HG03354 (cell line): ENCODE measurements at regions not wholly inside any gene's neighbourhood (a gene's known extent, or its start where the extent isn't known, plus 50 kb on each side); places are given as distances from the start of the nearest gene placed in this dataset.

Experiments used
- ATAC-seq: cut with Tn5 transposase; IDR thresholded peaks from one replicate; pipeline ENCODE4 v1.9.1; 2021; ENCODE audit warnings: mild to moderate bottlenecking; ENCODE audit not compliant: unreplicated experiment, poor library complexity, severe bottlenecking

DNA sequence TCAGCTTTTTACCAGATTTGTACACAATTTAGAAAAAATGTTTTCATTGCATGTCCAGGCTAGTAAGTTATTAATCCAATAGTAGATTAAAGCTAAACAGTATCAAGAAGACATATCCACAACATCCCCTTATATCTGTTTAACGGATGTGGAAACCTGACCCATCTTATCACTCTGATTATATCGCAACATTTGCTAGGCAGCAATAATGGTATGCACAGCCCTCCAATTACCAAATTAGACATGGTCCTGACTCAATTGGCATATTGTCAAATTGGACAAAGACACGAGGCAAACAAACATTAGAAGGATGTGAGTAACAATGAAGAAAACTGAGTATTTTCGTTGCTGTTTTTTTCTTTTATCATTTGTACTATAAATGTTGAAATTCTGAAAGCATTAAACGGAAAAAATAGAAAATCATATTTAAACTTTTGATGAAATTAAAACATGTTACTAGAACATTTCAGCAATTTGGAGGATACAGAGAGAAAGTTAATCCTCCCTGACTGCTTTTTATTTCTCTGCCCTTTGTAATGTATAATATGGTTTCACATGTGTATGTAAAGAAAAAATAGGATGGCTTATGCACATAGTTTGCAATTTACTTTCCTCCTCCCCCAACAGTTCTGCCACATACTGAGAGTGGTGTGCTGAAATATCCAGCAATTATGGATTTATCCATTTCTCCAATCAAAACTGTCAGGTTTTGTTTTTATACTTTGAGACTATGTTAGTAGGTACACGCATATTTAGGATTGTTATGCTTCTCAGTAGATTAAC is 633.7 kb downstream of the ZIC1 start:
- no peak for ATAC-seq

DNA sequence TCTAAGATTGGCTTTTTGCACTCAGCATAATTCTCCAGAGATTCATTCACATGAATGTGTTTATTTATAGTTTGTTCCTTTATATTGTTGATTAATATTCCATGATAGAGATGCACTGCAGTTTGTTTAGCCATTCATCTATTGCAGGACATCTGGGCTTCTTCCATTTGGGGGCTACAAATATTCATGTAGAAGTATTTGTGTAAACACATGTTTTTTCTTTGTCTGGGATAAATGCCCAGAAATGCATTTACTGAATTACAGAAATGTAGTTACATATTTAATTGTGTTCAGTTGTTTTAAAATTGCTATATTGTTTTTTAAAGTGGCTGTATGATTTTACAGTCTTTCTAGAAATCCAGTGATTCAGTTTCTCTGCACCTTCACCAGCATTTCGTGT is 635.0 kb downstream of the ZIC1 start:
- ATAC-seq: no peak

- no peak for ATAC-seq
Observed at GRCh38 chr3:148054999-148055398, 642.7 kb upstream of the AGTR1 start.

GRCh38 chr3:148062590-148062989 is 635.1 kb upstream of the AGTR1 start:
- no peak for ATAC-seq

DNA sequence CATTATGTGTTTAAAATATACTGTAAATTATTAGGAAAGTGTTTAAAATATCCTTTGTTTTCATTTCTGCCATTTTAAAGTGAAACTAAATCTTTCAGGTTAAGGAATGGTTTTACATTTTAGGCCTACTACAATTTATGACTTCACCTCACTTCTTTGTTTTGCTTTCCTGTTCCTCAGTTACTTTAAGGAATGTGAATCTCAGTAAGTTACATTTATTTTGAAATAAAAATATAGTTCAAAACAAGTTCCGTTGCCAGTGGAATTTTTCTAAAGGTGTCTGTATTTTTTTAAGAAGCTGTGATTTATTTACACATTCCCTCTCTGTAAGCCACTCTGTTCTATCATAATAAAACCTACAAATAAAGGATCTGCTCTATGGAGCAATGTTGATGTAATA is 630.9 kb upstream of the AGTR1 start:
- no peak for ATAC-seq

- no peak for ATAC-seq
Observed at GRCh38 chr3:148068466-148068865, 629.2 kb upstream of the AGTR1 start.

DNA sequence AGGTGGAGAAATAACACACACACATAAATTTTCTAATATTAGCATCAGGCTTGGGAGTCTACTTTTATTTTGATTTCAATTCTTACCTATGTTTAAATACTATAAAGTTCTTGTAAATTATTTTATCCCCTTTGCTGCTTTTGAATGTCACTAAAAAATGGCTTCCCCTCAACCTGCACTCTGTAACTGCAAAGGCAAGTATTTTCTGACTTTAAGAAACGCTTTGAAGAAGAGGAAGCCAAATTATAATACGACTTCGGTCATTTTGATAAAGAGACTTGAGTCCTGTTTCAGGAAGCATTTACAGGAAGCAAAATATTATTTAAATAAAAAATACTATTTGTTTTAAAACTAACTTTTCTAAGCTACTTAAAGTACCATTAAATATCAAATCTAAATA is 627.7 kb upstream of the AGTR1 start:
- ATAC-seq: no peak

- ATAC-seq: no peak
Observed at GRCh38 chr3:148073721-148074456, 623.8 kb upstream of the AGTR1 start.

GRCh38 chr3:148074946-148075345 is 622.8 kb upstream of the AGTR1 start:
- ATAC-seq: no peak

GRCh38 chr3:148075771-148076716 is 621.7 kb upstream of the AGTR1 start:
- no peak for ATAC-seq

DNA sequence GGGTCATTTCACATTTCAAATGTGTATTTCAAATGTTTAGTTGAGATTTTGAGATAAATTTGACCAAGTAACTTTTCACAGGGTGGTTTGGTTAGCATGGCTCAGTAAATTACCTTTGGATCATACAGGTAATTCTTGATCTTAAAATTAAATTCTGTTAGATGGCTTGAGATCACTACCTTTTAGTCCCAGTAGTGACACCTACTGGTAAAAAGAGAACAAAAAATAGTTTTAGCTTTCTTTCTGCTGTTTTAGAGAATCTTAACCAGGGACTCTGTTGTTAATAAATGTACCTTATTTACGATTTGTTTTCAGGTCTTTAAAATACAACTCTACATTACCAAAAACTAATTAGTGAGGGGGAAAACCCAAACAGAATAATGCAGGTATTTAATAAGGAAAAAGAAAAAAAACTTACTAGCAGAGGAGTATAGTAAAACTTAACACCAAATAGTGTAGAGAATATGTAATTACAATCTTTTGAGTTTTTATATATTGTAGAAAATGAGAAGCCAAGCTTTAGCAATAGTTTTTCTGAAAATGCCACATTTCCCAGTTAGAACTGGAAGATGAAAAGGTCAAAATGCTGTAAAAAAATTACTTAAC is 620.3 kb upstream of the AGTR1 start:
- peak; percentile 67 for ATAC-seq

- ATAC-seq: no peak
Observed at GRCh38 chr3:148077965-148078364, 619.7 kb upstream of the AGTR1 start.

- ATAC-seq: no peak
Observed at GRCh38 chr3:148078658-148079057, 619.0 kb upstream of the AGTR1 start.

- ATAC-seq: no peak
Observed at GRCh38 chr3:148079370-148079769, 618.3 kb upstream of the AGTR1 start.

- ATAC-seq: no peak
Observed at GRCh38 chr3:148081926-148082325, 615.8 kb upstream of the AGTR1 start.

GRCh38 chr3:148082506-148083280 is 615.0 kb upstream of the AGTR1 start:
- no peak for ATAC-seq

DNA sequence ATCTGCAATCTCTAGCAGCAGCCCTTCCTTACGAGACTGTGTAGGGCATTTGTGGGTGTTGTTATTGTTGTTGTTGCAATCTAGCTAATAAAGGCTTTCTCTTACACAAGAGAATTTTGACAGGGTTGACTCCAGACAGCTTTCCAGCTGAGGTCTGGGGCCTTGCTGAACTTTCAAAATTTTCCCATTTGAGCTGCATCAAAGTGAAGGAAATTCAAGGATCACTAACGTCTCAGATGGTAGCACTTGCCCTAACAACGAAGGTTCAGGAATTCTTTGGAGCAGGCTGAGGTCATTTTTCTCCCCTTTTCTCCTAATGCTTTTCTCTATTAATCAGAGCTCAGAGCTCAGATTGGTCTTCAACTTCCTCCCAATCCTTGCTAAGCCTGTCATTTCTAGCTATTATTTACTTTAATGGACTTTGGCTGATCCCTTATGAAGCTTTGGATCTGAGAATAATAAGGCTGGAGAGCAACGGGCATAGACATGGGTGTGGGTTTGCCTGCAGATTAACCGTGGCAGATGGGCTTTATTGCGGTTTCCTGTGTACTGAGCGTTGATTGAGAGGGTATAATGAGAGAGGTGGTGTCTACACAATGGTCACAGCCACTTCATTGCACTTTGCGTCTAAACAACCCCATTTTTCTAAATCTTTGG is 614.0 kb upstream of the AGTR1 start:
- no peak for ATAC-seq

GRCh38 chr3:148084931-148085330 is 612.8 kb upstream of the AGTR1 start:
- peak; percentile 88 for ATAC-seq
